ENCODE measurements at regions not wholly inside any gene's neighbourhood (a gene's known extent, or its start where the extent isn't known, plus 50 kb on each side); places are given as distances from the start of the nearest gene placed in this dataset.
A peak's percentile ranks its signal among the peaks of the same experiment; 100 is the strongest.
"Not testable (repeated sequence)": the region's sequence is repeated elsewhere in the genome, so short reads cannot be mapped to it uniquely, and the experiment has no call there.

- ATAC-seq (replicated peaks; ENCODE audit: extremely low read depth, poor library complexity, severe bottlenecking), result peak; percentile 12
- Mint-ChIP-seq H3K36me3 (ENCODE audit: insufficient read depth) (peaks cover 23% of the 10 kb centered on the region), H3K4me1 (peaks cover 18% of the 10 kb centered on the region), H3K27ac (ENCODE audit: low read depth) (peak overlapping the region; percentile 86), H3K27me3 (peaks cover 19% of the 10 kb centered on the region)
- not testable (repeated sequence) for DNase-seq (ENCODE audit: low spot score in 2 of 2); H3K4me3 Mint-ChIP-seq; H3K9me3 Mint-ChIP-seq
Observed at GRCh38 chr3:197459571-197459970, 96.2 kb downstream of the BDH1 start.

- H3K27ac Mint-ChIP-seq (ENCODE audit: low read depth), result peak overlapping the region; percentile 86
Observed at GRCh38 chr3:197458906-197459470, 96.8 kb downstream of the BDH1 start.

GRCh38 chr3:197458179-197458707 lies 97.5 kb downstream of the BDH1 start:
- H3K4me1 Mint-ChIP-seq, result peaks cover 18% of the 10 kb centered on the region
- H3K27me3 Mint-ChIP-seq, result peaks cover 13% of the 10 kb centered on the region
- ATAC-seq (replicated peaks; ENCODE audit: extremely low read depth, poor library complexity, severe bottlenecking) (no peak), DNase-seq (ENCODE audit: low spot score in 2 of 2) (no peak)
- peak overlapping the region; percentile 40 for H3K4me3 Mint-ChIP-seq
- peaks cover 23% of the 10 kb centered on the region for H3K36me3 Mint-ChIP-seq (ENCODE audit: insufficient read depth)
- H3K9me3 Mint-ChIP-seq, result no peaks in the 10 kb centered on the region
- peak overlapping the region; percentile 86 for H3K27ac Mint-ChIP-seq (ENCODE audit: low read depth)

More at GRCh38 chr3:197458906-197459470, 96.8 kb downstream of the BDH1 start:
- no peak for DNase-seq (ENCODE audit: low spot score in 2 of 2)
- peak overlapping the region; percentile 53 for H3K4me3 Mint-ChIP-seq
- peaks cover 23% of the 10 kb centered on the region for H3K36me3 Mint-ChIP-seq (ENCODE audit: insufficient read depth)
- ATAC-seq (replicated peaks; ENCODE audit: extremely low read depth, poor library complexity, severe bottlenecking), result no peak
- no peaks in the 10 kb centered on the region for H3K9me3 Mint-ChIP-seq
- H3K27me3 Mint-ChIP-seq, result peaks cover 13% of the 10 kb centered on the region
- H3K4me1 Mint-ChIP-seq, result peaks cover 18% of the 10 kb centered on the region

GRCh38 chr3:197456261-197457091 lies 99.3 kb downstream of the BDH1 start:
- no peaks in the 10 kb centered on the region for H3K9me3 Mint-ChIP-seq
- H3K27me3 Mint-ChIP-seq, result peaks cover under 1% of the 10 kb centered on the region
- H3K36me3 Mint-ChIP-seq (ENCODE audit: insufficient read depth), result peaks cover 21% of the 10 kb centered on the region
- H3K4me3 Mint-ChIP-seq, result peak overlapping the region; percentile 90
- H3K4me1 Mint-ChIP-seq, result peaks cover 18% of the 10 kb centered on the region
- H3K27ac Mint-ChIP-seq (ENCODE audit: low read depth), result peak overlapping the region; percentile 24
- ATAC-seq (replicated peaks; ENCODE audit: extremely low read depth, poor library complexity, severe bottlenecking) (no peak), DNase-seq (ENCODE audit: low spot score in 2 of 2) (no peak)

- H3K36me3 Mint-ChIP-seq (ENCODE audit: insufficient read depth), result peaks cover 15% of the 10 kb centered on the region
- peak overlapping the region; percentile 24 for H3K27ac Mint-ChIP-seq (ENCODE audit: low read depth)
- not testable (repeated sequence) for DNase-seq (ENCODE audit: low spot score in 2 of 2); ATAC-seq (replicated peaks; ENCODE audit: extremely low read depth, poor library complexity, severe bottlenecking); H3K9me3 Mint-ChIP-seq; H3K27me3 Mint-ChIP-seq
- H3K4me3 Mint-ChIP-seq, result peak overlapping the region; percentile 90
- peaks cover 18% of the 10 kb centered on the region for H3K4me1 Mint-ChIP-seq
Observed at GRCh38 chr3:197454841-197455240, 100.9 kb downstream of the BDH1 start.

- ATAC-seq (replicated peaks; ENCODE audit: extremely low read depth, poor library complexity, severe bottlenecking), result peak; percentile 64
- peak overlapping the region; percentile 6 for H3K27ac Mint-ChIP-seq (ENCODE audit: low read depth)
- no peaks in the 10 kb centered on the region for H3K9me3 Mint-ChIP-seq
- no peaks in the 10 kb centered on the region for H3K27me3 Mint-ChIP-seq
- H3K4me1 Mint-ChIP-seq, result peaks cover 18% of the 10 kb centered on the region
- peaks cover 7% of the 10 kb centered on the region for H3K36me3 Mint-ChIP-seq (ENCODE audit: insufficient read depth)
- H3K4me3 Mint-ChIP-seq, result no peak overlapping the region
- DNase-seq (ENCODE audit: low spot score in 2 of 2), result no peak
Observed at GRCh38 chr3:197454014-197454413, 101.8 kb downstream of the BDH1 start.

GRCh38 chr3:197450810-197451209 lies 105.0 kb downstream of the BDH1 start:
- Mint-ChIP-seq H3K27me3 (peaks cover 12% of the 10 kb centered on the region), H3K9me3 (no peaks in the 10 kb centered on the region), H3K36me3 (ENCODE audit: insufficient read depth) (peaks cover under 1% of the 10 kb centered on the region), H3K27ac (ENCODE audit: low read depth) (no peak overlapping the region), H3K4me1 (peaks cover 6% of the 10 kb centered on the region), H3K4me3 (no peak overlapping the region)
- no peak for DNase-seq (ENCODE audit: low spot score in 2 of 2)
- ATAC-seq (replicated peaks; ENCODE audit: extremely low read depth, poor library complexity, severe bottlenecking), result no peak

- H3K27ac Mint-ChIP-seq (ENCODE audit: low read depth), result no peak overlapping the region
- H3K36me3 Mint-ChIP-seq (ENCODE audit: insufficient read depth), result no peaks in the 10 kb centered on the region
- no peak for ATAC-seq (replicated peaks; ENCODE audit: extremely low read depth, poor library complexity, severe bottlenecking)
- H3K27me3 Mint-ChIP-seq, result peaks cover 14% of the 10 kb centered on the region
- no peak for DNase-seq (ENCODE audit: low spot score in 2 of 2)
- H3K4me1 Mint-ChIP-seq, result peaks cover 1% of the 10 kb centered on the region
- no peak overlapping the region for H3K4me3 Mint-ChIP-seq
- no peaks in the 10 kb centered on the region for H3K9me3 Mint-ChIP-seq
Observed at GRCh38 chr3:197450308-197450707, 105.5 kb downstream of the BDH1 start.

- not testable (repeated sequence) for H3K4me3 Mint-ChIP-seq; H3K27ac Mint-ChIP-seq (ENCODE audit: low read depth); ATAC-seq (replicated peaks; ENCODE audit: extremely low read depth, poor library complexity, severe bottlenecking); H3K36me3 Mint-ChIP-seq (ENCODE audit: insufficient read depth); H3K9me3 Mint-ChIP-seq; H3K4me1 Mint-ChIP-seq; DNase-seq (ENCODE audit: low spot score in 2 of 2)
- H3K27me3 Mint-ChIP-seq, result peaks cover 26% of the 10 kb centered on the region
Observed at GRCh38 chr3:197449181-197449580, 106.6 kb downstream of the BDH1 start.

GRCh38 chr3:197447781-197448180 lies 108.0 kb downstream of the BDH1 start:
- not testable (repeated sequence) for ATAC-seq (replicated peaks; ENCODE audit: extremely low read depth, poor library complexity, severe bottlenecking); H3K4me1 Mint-ChIP-seq; DNase-seq (ENCODE audit: low spot score in 2 of 2); H3K36me3 Mint-ChIP-seq (ENCODE audit: insufficient read depth); H3K4me3 Mint-ChIP-seq; H3K27ac Mint-ChIP-seq (ENCODE audit: low read depth); H3K9me3 Mint-ChIP-seq
- H3K27me3 Mint-ChIP-seq, result peaks cover 40% of the 10 kb centered on the region

GRCh38 chr3:197447057-197447456 lies 108.7 kb downstream of the BDH1 start:
- H3K27ac Mint-ChIP-seq (ENCODE audit: low read depth), result no peak overlapping the region
- H3K27me3 Mint-ChIP-seq, result peaks cover 47% of the 10 kb centered on the region
- H3K36me3 Mint-ChIP-seq (ENCODE audit: insufficient read depth), result no peaks in the 10 kb centered on the region
- peaks cover 5% of the 10 kb centered on the region for H3K4me1 Mint-ChIP-seq
- no peak overlapping the region for H3K4me3 Mint-ChIP-seq
- H3K9me3 Mint-ChIP-seq, result no peaks in the 10 kb centered on the region
- ATAC-seq (replicated peaks; ENCODE audit: extremely low read depth, poor library complexity, severe bottlenecking) (no peak), DNase-seq (ENCODE audit: low spot score in 2 of 2) (no peak)

GRCh38 chr3:197446700-197447056 lies 109.1 kb downstream of the BDH1 start:
- peaks cover 51% of the 10 kb centered on the region for H3K27me3 Mint-ChIP-seq
- H3K36me3 Mint-ChIP-seq (ENCODE audit: insufficient read depth), result no peaks in the 10 kb centered on the region
- no peaks in the 10 kb centered on the region for H3K9me3 Mint-ChIP-seq
- peaks cover 5% of the 10 kb centered on the region for H3K4me1 Mint-ChIP-seq
- no peak for ATAC-seq (replicated peaks; ENCODE audit: extremely low read depth, poor library complexity, severe bottlenecking)
- H3K27ac Mint-ChIP-seq (ENCODE audit: low read depth), result no peak overlapping the region
- DNase-seq (ENCODE audit: low spot score in 2 of 2), result no peak
- no peak overlapping the region for H3K4me3 Mint-ChIP-seq
